HepG2 (cell line): ENCODE measurements at regions not wholly inside any gene's neighbourhood (a gene's known extent, or its start where the extent isn't known, plus 50 kb on each side); places are given as distances from the start of the nearest gene placed in this dataset.

Experiments used
- CHCHD3 ChIP-seq: sonication (generic); formaldehyde crosslinking; IDR thresholded peaks from 2 replicates; pipeline ENCODE4 v1.8.0; 2022; ENCODE audit warnings: mild to moderate bottlenecking, missing genetic modification reagents, moderate library complexity
- CTCF ChIP-seq: sonication (generic); formaldehyde crosslinking; IDR thresholded peaks from 2 replicates; pipeline ENCODE4 v1.5.0; 2020; ENCODE audit warnings: mild to moderate bottlenecking, missing genetic modification reagents, moderate library complexity
- KIAA2018 ChIP-seq: sonication (generic); formaldehyde crosslinking; IDR thresholded peaks from 2 replicates; pipeline ENCODE4 v1.5.0; 2020; ENCODE audit warnings: mild to moderate bottlenecking, missing genetic modification reagents, borderline replicate concordance
- MAX ChIP-seq: IDR thresholded peaks from 2 replicates; pipeline ENCODE4 v1.6.1; 2012; ENCODE audit warnings: inconsistent platforms
- NONO ChIP-seq, 2 experiments: fragments of 450-650 bp in 1 of 2; sonication (generic) in 1 of 2; formaldehyde crosslinking in 1 of 2; IDR thresholded peaks in 1 of 2; conservative IDR thresholded peaks in 1 of 2; 2 replicates each; pipeline versions ENCODE4 v1.6.1 to v1.8.0; 2017 to 2022; ENCODE audit warnings: mild to moderate bottlenecking in 1 of 2, missing genetic modification reagents in 1 of 2, moderate library complexity in 1 of 2
- TAF15 ChIP-seq: fragments of 200-400 bp; formaldehyde crosslinking; IDR thresholded peaks from one replicate; pipeline ENCODE4 v1.6.1; 2018; ENCODE audit warnings: mild to moderate bottlenecking, low read depth, low read length; ENCODE audit not compliant: poor library complexity, severe bottlenecking
- TP53 ChIP-seq: sonication (generic); formaldehyde crosslinking; conservative IDR thresholded peaks from 2 replicates; pipeline ENCODE4 v1.4.0; 2020; ENCODE audit warnings: missing genetic modification reagents
- ZBTB40 ChIP-seq, 2 experiments: fragments of 450-650 bp in 1 of 2; sonication (generic) in 1 of 2; formaldehyde crosslinking in 1 of 2; IDR thresholded peaks; 2 replicates each; pipeline versions ENCODE4 v1.6.1 to v1.8.0; 2016 to 2022; ENCODE audit warnings: antibody characterized with exemption in 1 of 2, mild to moderate bottlenecking in 1 of 2, missing genetic modification reagents in 1 of 2

GRCh38 chr18:41561961-41562360 lies 393.1 kb upstream of the PIK3C3 start:
- TF ChIP-seq MAX, result no peak
- no peak for TF ChIP-seq CHCHD3 (CRISPR knock-in tag)
- TF ChIP-seq KIAA2018 (CRISPR knock-in tag), result no peak
- no peak for TF ChIP-seq TP53 (CRISPR knock-in tag)
- TF ChIP-seq NONO (IDR thresholded peaks at IDR 0.05), result no peak
- no peak for TF ChIP-seq NONO (CRISPR knock-in tag; conservative IDR thresholded peaks at IDR 0.05)
- TF ChIP-seq CTCF (CRISPR knock-in tag), result no peak
- no peak for TF ChIP-seq ZBTB40 (IDR thresholded peaks at IDR 0.05)
- TF ChIP-seq ZBTB40 (CRISPR knock-in tag; IDR thresholded peaks at IDR 0.05), result no peak
- no peak for TF ChIP-seq TAF15
